H1 (cell line): ENCODE measurements at regions not wholly inside any gene's neighbourhood (a gene's known extent, or its start where the extent isn't known, plus 50 kb on each side); places are given as distances from the start of the nearest gene placed in this dataset.

Experiments
- ASH2L ChIP-seq: fragments of 200-600, 300-600 bp; sonication (generic); IDR thresholded peaks from one replicate; pipeline ENCODE4 v1.7.1; 2017; ENCODE audit warnings: low read length
- ATF2 ChIP-seq: IDR thresholded peaks from 2 replicates; pipeline ENCODE4 v1.6.1; 2012; ENCODE audit warnings: low read length, inconsistent platforms
- BACH1 ChIP-seq: IDR thresholded peaks from 2 replicates; pipeline ENCODE4 v1.6.1; 2012; ENCODE audit warnings: low read length, improper control_type of control experiment
- CBX5 ChIP-seq: fragments of 300-800, 300-1000 bp; sonication (generic); IDR thresholded peaks from 2 replicates; pipeline ENCODE4 v1.7.1; 2016; ENCODE audit warnings: antibody characterized with exemption, low read length, low read depth
- CREB1 ChIP-seq: IDR thresholded peaks from 2 replicates; pipeline ENCODE4 v1.6.1; 2012; ENCODE audit warnings: inconsistent platforms
- CTCF ChIP-seq, 3 experiments: IDR thresholded peaks; 1 replicate in 2 of 3; 2 replicates in 1 of 3; pipeline versions ENCODE4 v1.5.1 to v1.6.1; 2011; ENCODE audit warnings: low read length in 3 of 3, mild to moderate bottlenecking in 3 of 3, inconsistent platforms in 2 of 3, low read depth in 1 of 3, moderate library complexity in 1 of 3; ENCODE audit not compliant: insufficient read depth in 1 of 3; ENCODE audit errors: control extremely low read depth in 1 of 3
- MAX ChIP-seq: IDR thresholded peaks from 2 replicates; pipeline ENCODE4 v1.6.1; 2012; ENCODE audit warnings: inconsistent platforms
- PHF8 ChIP-seq: fragments of 200-600 bp; sonication (generic); conservative IDR thresholded peaks from 2 replicates; pipeline ENCODE4 v1.7.1; 2012; ENCODE audit warnings: low read depth, mild to moderate bottlenecking, inconsistent platforms, low read length, moderate library complexity
- POU5F1 ChIP-seq: IDR thresholded peaks from 2 replicates; pipeline ENCODE4 v1.6.1; 2011; ENCODE audit warnings: low read depth, mild to moderate bottlenecking, low read length, moderate library complexity
- SIRT6 ChIP-seq: IDR thresholded peaks from one replicate; pipeline ENCODE4 v1.7.1; 2012; ENCODE audit warnings: low read length, inconsistent platforms

- TF ChIP-seq CTCF (IDR thresholded peaks at IDR 0.05; ENCODE audit: control extremely low read depth in 1 of 3, insufficient read depth in 1 of 3, low read depth in 1 of 3, low read length in 3 of 3): peak in 1 of 3 experiments; percentile 8; a peak in 1 of 4 replicates
- TF ChIP-seq CREB1: no peak
- TF ChIP-seq CBX5: no peak
- no peak for TF ChIP-seq BACH1
- TF ChIP-seq ATF2: no peak
- no peak for TF ChIP-seq ASH2L
- TF ChIP-seq PHF8: no peak
- TF ChIP-seq MAX: 0 out of 2 replicates have a peak, but pooled peaks have one; percentile 19
- TF ChIP-seq SIRT6: no peak
- TF ChIP-seq POU5F1: no peak
Observed at GRCh38 chrX:117808426-117808825, 308.2 kb downstream of the KLHL13 start (continued).
